Osteoblast (primary cell): ENCODE measurements at regions not wholly inside any gene's neighbourhood (a gene's known extent, or its start where the extent isn't known, plus 50 kb on each side); places are given as distances from the start of the nearest gene placed in this dataset.

Source experiments
- DNase-seq: peaks from one replicate; pipeline ENCODE4 v3.0.0; 2011; ENCODE audit warnings: low spot score, mixed read lengths; ENCODE audit not compliant: insufficient read length; ENCODE audit errors: missing footprints
- H2AFZ ChIP-seq: 2 replicates; pipeline ENCODE4 v1.6.0; 2011; ENCODE audit warnings: mild to moderate bottlenecking, low read length
- H3K27ac ChIP-seq: 2 replicates; pipeline ENCODE4 v1.5.1; 2011; ENCODE audit warnings: mild to moderate bottlenecking, low read depth, low read length, moderate library complexity
- H3K27me3 ChIP-seq: 2 replicates; pipeline ENCODE4 v1.6.0; 2012; ENCODE audit warnings: mild to moderate bottlenecking, control low read depth, inconsistent platforms, low read length, moderate library complexity; ENCODE audit not compliant: insufficient read depth
- H3K36me3 ChIP-seq: 2 replicates; pipeline ENCODE4 v1.5.1; 2011; ENCODE audit warnings: mild to moderate bottlenecking, low read length, control low read depth, moderate library complexity; ENCODE audit not compliant: insufficient read depth
- H3K4me1 ChIP-seq: 2 replicates; pipeline ENCODE4 v1.5.1; 2011; ENCODE audit warnings: mild to moderate bottlenecking, low read length, control low read depth, moderate library complexity; ENCODE audit not compliant: insufficient read depth
- H3K4me2 ChIP-seq: 2 replicates; pipeline ENCODE4 v1.6.0; 2011; ENCODE audit warnings: mild to moderate bottlenecking, low read length; ENCODE audit not compliant: insufficient read depth
- H3K4me3 ChIP-seq: fragments of 200-600 bp; sonication (generic); 3 replicates; pipeline ENCODE4 v1.5.1; 2012; ENCODE audit warnings: mild to moderate bottlenecking, low read length, inconsistent platforms; ENCODE audit not compliant: insufficient read depth
- H3K79me2 ChIP-seq: 2 replicates; pipeline ENCODE4 v1.6.0; 2012; ENCODE audit warnings: mild to moderate bottlenecking, low read length, control low read depth, inconsistent platforms; ENCODE audit not compliant: insufficient read depth
- H3K9me3 ChIP-seq: 2 replicates; pipeline ENCODE4 v1.5.1; 2011; ENCODE audit warnings: low read depth, low read length, control low read depth
- H4K20me1 ChIP-seq: 2 replicates; pipeline ENCODE4 v1.6.0; 2012; ENCODE audit warnings: mild to moderate bottlenecking, low read length, control low read depth; ENCODE audit not compliant: insufficient read depth
- TF ChIP-seq, protein P1 (sequence below): IDR thresholded peaks from 2 replicates; pipeline ENCODE4 v1.5.1; 2011; ENCODE audit warnings: mild to moderate bottlenecking, low read depth, low read length, moderate library complexity; ENCODE audit errors: extremely low read depth

- TF ChIP-seq, protein P1, sequence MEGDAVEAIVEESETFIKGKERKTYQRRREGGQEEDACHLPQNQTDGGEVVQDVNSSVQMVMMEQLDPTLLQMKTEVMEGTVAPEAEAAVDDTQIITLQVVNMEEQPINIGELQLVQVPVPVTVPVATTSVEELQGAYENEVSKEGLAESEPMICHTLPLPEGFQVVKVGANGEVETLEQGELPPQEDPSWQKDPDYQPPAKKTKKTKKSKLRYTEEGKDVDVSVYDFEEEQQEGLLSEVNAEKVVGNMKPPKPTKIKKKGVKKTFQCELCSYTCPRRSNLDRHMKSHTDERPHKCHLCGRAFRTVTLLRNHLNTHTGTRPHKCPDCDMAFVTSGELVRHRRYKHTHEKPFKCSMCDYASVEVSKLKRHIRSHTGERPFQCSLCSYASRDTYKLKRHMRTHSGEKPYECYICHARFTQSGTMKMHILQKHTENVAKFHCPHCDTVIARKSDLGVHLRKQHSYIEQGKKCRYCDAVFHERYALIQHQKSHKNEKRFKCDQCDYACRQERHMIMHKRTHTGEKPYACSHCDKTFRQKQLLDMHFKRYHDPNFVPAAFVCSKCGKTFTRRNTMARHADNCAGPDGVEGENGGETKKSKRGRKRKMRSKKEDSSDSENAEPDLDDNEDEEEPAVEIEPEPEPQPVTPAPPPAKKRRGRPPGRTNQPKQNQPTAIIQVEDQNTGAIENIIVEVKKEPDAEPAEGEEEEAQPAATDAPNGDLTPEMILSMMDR, result no peak
- no peaks in the 10 kb centered on the region for H3K36me3 ChIP-seq
- H3K4me1 ChIP-seq, result no peaks in the 10 kb centered on the region
- peaks cover 4% of the 10 kb centered on the region for H3K9me3 ChIP-seq
- no peak overlapping the region for H2AFZ ChIP-seq
- DNase-seq, result no peak
- no peaks in the 10 kb centered on the region for H4K20me1 ChIP-seq
- H3K4me2 ChIP-seq, result no peak overlapping the region
- H3K79me2 ChIP-seq, result no peaks in the 10 kb centered on the region
- no peak overlapping the region for H3K27ac ChIP-seq
- H3K27me3 ChIP-seq, result no peaks in the 10 kb centered on the region
- H3K4me3 ChIP-seq, result no peak overlapping the region
Measured at GRCh38 chr3:139870000-139870675, 64.8 kb upstream of the CLSTN2 start.

- Histone ChIP-seq H3K79me2 (no peaks in the 10 kb centered on the region), H3K4me3 (no peak overlapping the region), H3K9me3 (peaks cover 4% of the 10 kb centered on the region), H2AFZ (no peak overlapping the region), H4K20me1 (no peaks in the 10 kb centered on the region), H3K27ac (no peak overlapping the region), H3K36me3 (no peaks in the 10 kb centered on the region), H3K4me1 (no peaks in the 10 kb centered on the region), H3K27me3 (no peaks in the 10 kb centered on the region), H3K4me2 (no peak overlapping the region)
- no peak for DNase-seq
- TF ChIP-seq, protein P1, result no peak
Measured at GRCh38 chr3:139868773-139869172, 66.2 kb upstream of the CLSTN2 start.

GRCh38 chr3:139848660-139849059, 86.3 kb upstream of the CLSTN2 start:
- no peak overlapping the region for H3K4me2 ChIP-seq
- TF ChIP-seq, protein P1, result no peak
- no peak overlapping the region for H3K4me3 ChIP-seq
- DNase-seq, result no peak
- H3K79me2 ChIP-seq, result no peaks in the 10 kb centered on the region
- no peaks in the 10 kb centered on the region for H3K9me3 ChIP-seq
- H4K20me1 ChIP-seq, result no peaks in the 10 kb centered on the region
- no peak overlapping the region for H3K27ac ChIP-seq
- H2AFZ ChIP-seq, result no peak overlapping the region
- H3K4me1 ChIP-seq, result no peaks in the 10 kb centered on the region
- H3K36me3 ChIP-seq, result no peaks in the 10 kb centered on the region
- H3K27me3 ChIP-seq, result no peaks in the 10 kb centered on the region

DNA sequence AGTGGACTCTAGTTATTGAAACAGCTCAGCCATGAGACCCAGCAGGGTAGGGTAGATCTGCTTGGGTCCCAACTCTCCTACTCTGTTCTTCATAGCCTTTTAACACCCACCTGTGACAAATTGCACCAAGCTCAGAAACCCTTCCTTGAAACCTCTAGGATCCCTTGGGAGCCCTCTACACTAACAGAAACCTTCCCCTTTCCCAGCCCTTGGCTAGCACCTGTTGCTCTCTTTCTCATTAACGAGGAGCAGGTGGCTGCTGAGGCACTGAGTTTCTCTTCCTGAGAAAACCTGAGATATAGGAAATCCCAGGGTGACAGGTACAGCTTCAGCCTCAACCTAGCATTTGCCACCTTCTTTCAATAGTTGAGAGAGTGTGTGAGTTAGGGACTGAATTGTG, 88.3 kb upstream of the CLSTN2 start:
- Histone ChIP-seq H3K9me3 (no peaks in the 10 kb centered on the region), H3K79me2 (no peaks in the 10 kb centered on the region), H4K20me1 (no peaks in the 10 kb centered on the region), H2AFZ (no peak overlapping the region), H3K27me3 (no peaks in the 10 kb centered on the region), H3K4me1 (no peaks in the 10 kb centered on the region), H3K36me3 (no peaks in the 10 kb centered on the region), H3K27ac (no peak overlapping the region), H3K4me3 (no peak overlapping the region), H3K4me2 (no peak overlapping the region)
- no peak for DNase-seq
- TF ChIP-seq, protein P1, result no peak
